H9 (cell line): ENCODE measurements at regions not wholly inside any gene's neighbourhood (a gene's known extent, or its start where the extent isn't known, plus 50 kb on each side); places are given as distances from the start of the nearest gene placed in this dataset.

Source experiments
- DNase-seq: peaks from one replicate; pipeline ENCODE4 v3.0.0-alpha.2; 2017
- H2AFZ ChIP-seq: one replicate; pipeline ENCODE4 v1.6.1; 2013; ENCODE audit warnings: mild to moderate bottlenecking, low read length, control low read depth, moderate library complexity
- H2AK5ac ChIP-seq: 2 replicates; pipeline ENCODE4 v1.6.1; 2013; ENCODE audit warnings: low read length, control low read depth, mixed read lengths; ENCODE audit not compliant: insufficient read length
- H2BK120ac ChIP-seq: one replicate; pipeline ENCODE4 v1.6.1; 2013; ENCODE audit warnings: low read depth, mild to moderate bottlenecking, low read length, control low read depth, inconsistent platforms; ENCODE audit not compliant: poor library complexity, severe bottlenecking
- H2BK12ac ChIP-seq: 2 replicates; pipeline ENCODE4 v1.6.1; 2013; ENCODE audit warnings: low read length, control low read depth, mixed read lengths, low read depth; ENCODE audit not compliant: insufficient read length
- H2BK15ac ChIP-seq: 2 replicates; pipeline ENCODE4 v1.6.1; 2013; ENCODE audit warnings: low read depth, low read length, control low read depth
- H2BK20ac ChIP-seq: one replicate; pipeline ENCODE4 v1.6.1; 2013; ENCODE audit warnings: low read depth, mild to moderate bottlenecking, low read length, control low read depth, inconsistent platforms; ENCODE audit not compliant: poor library complexity, severe bottlenecking
- H2BK5ac ChIP-seq: 2 replicates; pipeline ENCODE4 v1.6.1; 2013; ENCODE audit warnings: low read length, control low read depth, mixed read lengths; ENCODE audit not compliant: insufficient read length
- H3K14ac ChIP-seq: 2 replicates; pipeline ENCODE4 v1.6.1; 2013; ENCODE audit warnings: low read length, control low read depth; ENCODE audit not compliant: insufficient read depth
- H3K18ac ChIP-seq: 2 replicates; pipeline ENCODE4 v1.6.1; 2013; ENCODE audit warnings: low read depth, mild to moderate bottlenecking, mixed read lengths, low read length, control low read depth; ENCODE audit not compliant: insufficient read length
- H3K23ac ChIP-seq: 2 replicates; pipeline ENCODE4 v1.6.1; 2013; ENCODE audit warnings: low read length, control low read depth, mixed read lengths, low read depth; ENCODE audit not compliant: insufficient read length
- H3K23me2 ChIP-seq: 2 replicates; pipeline ENCODE4 v1.6.1; 2013; ENCODE audit warnings: low read depth, mild to moderate bottlenecking, mixed read lengths, low read length, control low read depth; ENCODE audit not compliant: insufficient read length, poor library complexity, severe bottlenecking
- H3K27ac ChIP-seq: 2 replicates; pipeline ENCODE4 v1.5.1; 2013; ENCODE audit warnings: low read length, control low read depth, mixed read lengths, low read depth; ENCODE audit not compliant: insufficient read length
- H3K27me3 ChIP-seq: 2 replicates; pipeline ENCODE4 v1.6.1; 2013; ENCODE audit warnings: low read length, control low read depth, inconsistent platforms; ENCODE audit not compliant: insufficient read depth
- H3K4ac ChIP-seq: 2 replicates; pipeline ENCODE4 v1.6.1; 2013; ENCODE audit warnings: low read depth, mild to moderate bottlenecking, control low read depth, inconsistent platforms, low read length, moderate library complexity
- H3K4me1 ChIP-seq: 2 replicates; pipeline ENCODE4 v1.6.1; 2013; ENCODE audit warnings: low read length, control low read depth, inconsistent platforms; ENCODE audit not compliant: insufficient read depth
- H3K4me2 ChIP-seq: 2 replicates; pipeline ENCODE4 v1.6.1; 2013; ENCODE audit warnings: low read length, control low read depth, mixed read lengths; ENCODE audit not compliant: insufficient read length, insufficient read depth
- H3K56ac ChIP-seq: 2 replicates; pipeline ENCODE4 v1.6.1; 2013; ENCODE audit warnings: low read depth, mild to moderate bottlenecking, mixed read lengths, low read length, control low read depth; ENCODE audit not compliant: insufficient read length
- H3K79me1 ChIP-seq: 2 replicates; pipeline ENCODE4 v1.6.1; 2013; ENCODE audit warnings: low read depth, mild to moderate bottlenecking, moderate library complexity, low read length, control low read depth, inconsistent platforms; ENCODE audit not compliant: insufficient read depth, poor library complexity, severe bottlenecking
- H3K79me2 ChIP-seq: 2 replicates; pipeline ENCODE4 v1.6.1; 2013; ENCODE audit warnings: low read length, control low read depth, inconsistent platforms; ENCODE audit not compliant: insufficient read depth
- H3K9ac ChIP-seq: 2 replicates; pipeline ENCODE4 v1.6.1; 2013; ENCODE audit warnings: low read length, control low read depth, mixed read lengths; ENCODE audit not compliant: insufficient read length; ENCODE audit errors: extremely low read depth
- H3K9me3 ChIP-seq: one replicate; pipeline ENCODE4 v1.6.1; 2013; ENCODE audit warnings: low read depth, low read length, inconsistent platforms; ENCODE audit not compliant: control insufficient read depth
- H3T11ph ChIP-seq: one replicate; pipeline ENCODE4 v1.6.1; 2013; ENCODE audit warnings: mild to moderate bottlenecking, low read length, control low read depth, inconsistent platforms
- H4K20me1 ChIP-seq: one replicate; pipeline ENCODE4 v1.6.1; 2013; ENCODE audit not compliant: control insufficient read depth, insufficient read length, insufficient read depth
- H4K5ac ChIP-seq: 2 replicates; pipeline ENCODE4 v1.6.1; 2013; ENCODE audit warnings: low read depth, mild to moderate bottlenecking, mixed read lengths, low read length, control low read depth; ENCODE audit not compliant: insufficient read length
- H4K8ac ChIP-seq: replicated peaks from 2 replicates; pipeline ENCODE4 v1.6.1; 2013; ENCODE audit warnings: low read length, control low read depth, mixed read lengths, low read depth; ENCODE audit not compliant: insufficient read length
- H4K91ac ChIP-seq: 2 replicates; pipeline ENCODE4 v1.6.1; 2013; ENCODE audit warnings: low read depth, mild to moderate bottlenecking, moderate library complexity, mixed read lengths, low read length, control low read depth; ENCODE audit not compliant: insufficient read length
- H3K27ac Mint-ChIP-seq, 3 experiments: 2 replicates in 2 of 3; 3 replicates in 1 of 3; pipeline ENCODE4 v1.8.0; 2020 to 2021; ENCODE audit warnings: mixed read lengths in 3 of 3, mild to moderate bottlenecking in 1 of 3, moderate library complexity in 1 of 3
- H3K27me3 Mint-ChIP-seq: 2 replicates; pipeline ENCODE4 v1.8.0; 2021; ENCODE audit warnings: low read depth, mild to moderate bottlenecking, moderate library complexity, mixed read lengths
- H3K36me3 Mint-ChIP-seq, 3 experiments: 2 replicates in 2 of 3; 3 replicates in 1 of 3; pipeline ENCODE4 v1.8.0; 2020 to 2021; ENCODE audit warnings: low read depth in 3 of 3, mixed read lengths in 3 of 3; ENCODE audit not compliant: insufficient read depth in 1 of 3
- H3K4me1 Mint-ChIP-seq, 2 experiments: 2 replicates each; pipeline ENCODE4 v1.8.0; 2020; ENCODE audit warnings: mixed read lengths in 2 of 2
- H3K4me3 Mint-ChIP-seq, 2 experiments: 2 replicates in 1 of 2; 3 replicates in 1 of 2; pipeline ENCODE4 v1.8.0; 2020 to 2021; ENCODE audit warnings: mild to moderate bottlenecking in 2 of 2, mixed read lengths in 2 of 2, moderate library complexity in 1 of 2
- H3K9me3 Mint-ChIP-seq, 2 experiments: 2 replicates in 1 of 2; 3 replicates in 1 of 2; pipeline ENCODE4 v1.8.0; 2020; ENCODE audit warnings: mild to moderate bottlenecking in 2 of 2, mixed read lengths in 2 of 2, moderate library complexity in 1 of 2
- CTCF ChIP-seq: fragments of 200-600 bp; sonication (generic); conservative IDR thresholded peaks from 3 replicates; pipeline ENCODE4 v1.8.0; 2021; ENCODE audit warnings: antibody characterized with exemption, mild to moderate bottlenecking
- WGBS: extraction: QIAGEN DNeasy Blood & Tissue Kit; methylation state at CpG from one replicate; pipeline ENCODE4 v1.1.7; 2013; ENCODE audit warnings: missing lambda C conversion rate, low lambda C conversion rate, mixed read lengths; ENCODE audit not compliant: insufficient read length; ENCODE audit errors: extremely low coverage; 5-methylcytosine and 5-hydroxymethylcytosine counted together

- no peak overlapping the region for H2AK5ac ChIP-seq
- no peaks in the 10 kb centered on the region for H3K9me3 Mint-ChIP-seq
- H3K9me3 ChIP-seq: no peaks in the 10 kb centered on the region
- H2BK20ac ChIP-seq: no peak overlapping the region
- H4K5ac ChIP-seq: no peak overlapping the region
- H3K56ac ChIP-seq: no peak overlapping the region
- H3K79me2 ChIP-seq: no peaks in the 10 kb centered on the region
- H2BK120ac ChIP-seq: no peak overlapping the region
- H4K91ac ChIP-seq: no peak overlapping the region
- no peak overlapping the region; a peak in 1 of 7 replicates for H3K27ac Mint-ChIP-seq
- H3K14ac ChIP-seq: no peak overlapping the region
- no peak overlapping the region for H3T11ph ChIP-seq
- H3K4me3 Mint-ChIP-seq: no peak overlapping the region
- no peaks in the 10 kb centered on the region for H3K23me2 ChIP-seq
- peaks cover 13 to 16% of the 10 kb centered on the region in 2 experiments for H3K4me1 Mint-ChIP-seq
- no peaks in the 10 kb centered on the region for H3K79me1 ChIP-seq
- no CpG with 5 or more reads among the region's 3 CpGs for WGBS
- H4K8ac ChIP-seq: no peak overlapping the region
- H3K4me2 ChIP-seq: no peak overlapping the region
- H3K4me1 ChIP-seq: no peaks in the 10 kb centered on the region
- H3K4ac ChIP-seq: no peak overlapping the region
- no peak overlapping the region for H2BK12ac ChIP-seq
- H3K9ac ChIP-seq: no peak overlapping the region
- H2BK5ac ChIP-seq: no peak overlapping the region
- no peak overlapping the region for H3K23ac ChIP-seq
- no peak for DNase-seq
- H3K27me3 ChIP-seq: no peaks in the 10 kb centered on the region
- no peak overlapping the region for H3K27ac ChIP-seq
- H2AFZ ChIP-seq: no peak overlapping the region
- H3K18ac ChIP-seq: no peak overlapping the region
- no peaks in the 10 kb centered on the region for H4K20me1 ChIP-seq
- no peak overlapping the region for H2BK15ac ChIP-seq
- H3K27me3 Mint-ChIP-seq: peaks cover 7% of the 10 kb centered on the region
- H3K36me3 Mint-ChIP-seq: no peaks in the 10 kb centered on the region
- no peak for TF ChIP-seq CTCF
Observed at GRCh38 chr10:92757711-92758104, 68.0 kb downstream of the HHEX start.
